ENCODE measurements at regions not wholly inside any gene's neighbourhood (a gene's known extent, or its start where the extent isn't known, plus 50 kb on each side); places are given as distances from the start of the nearest gene placed in this dataset.

- TF ChIP-seq, protein P1, sequence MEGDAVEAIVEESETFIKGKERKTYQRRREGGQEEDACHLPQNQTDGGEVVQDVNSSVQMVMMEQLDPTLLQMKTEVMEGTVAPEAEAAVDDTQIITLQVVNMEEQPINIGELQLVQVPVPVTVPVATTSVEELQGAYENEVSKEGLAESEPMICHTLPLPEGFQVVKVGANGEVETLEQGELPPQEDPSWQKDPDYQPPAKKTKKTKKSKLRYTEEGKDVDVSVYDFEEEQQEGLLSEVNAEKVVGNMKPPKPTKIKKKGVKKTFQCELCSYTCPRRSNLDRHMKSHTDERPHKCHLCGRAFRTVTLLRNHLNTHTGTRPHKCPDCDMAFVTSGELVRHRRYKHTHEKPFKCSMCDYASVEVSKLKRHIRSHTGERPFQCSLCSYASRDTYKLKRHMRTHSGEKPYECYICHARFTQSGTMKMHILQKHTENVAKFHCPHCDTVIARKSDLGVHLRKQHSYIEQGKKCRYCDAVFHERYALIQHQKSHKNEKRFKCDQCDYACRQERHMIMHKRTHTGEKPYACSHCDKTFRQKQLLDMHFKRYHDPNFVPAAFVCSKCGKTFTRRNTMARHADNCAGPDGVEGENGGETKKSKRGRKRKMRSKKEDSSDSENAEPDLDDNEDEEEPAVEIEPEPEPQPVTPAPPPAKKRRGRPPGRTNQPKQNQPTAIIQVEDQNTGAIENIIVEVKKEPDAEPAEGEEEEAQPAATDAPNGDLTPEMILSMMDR (IDR thresholded peaks at IDR 0.05; ENCODE audit: low read depth, low read length, poor library complexity, severe bottlenecking) = no peak
- no peak for TF ChIP-seq EZH2phosphoT487 (IDR thresholded peaks at IDR 0.05; ENCODE audit: borderline replicate concordance, low read length)
Observed at GRCh38 chr16:80109581-80109980, 431.2 kb upstream of the DYNLRB2 start.

All from DOHH2 (cell line).